Neural cell (in vitro differentiated cells): ENCODE measurements at regions not wholly inside any gene's neighbourhood (a gene's known extent, or its start where the extent isn't known, plus 50 kb on each side); places are given as distances from the start of the nearest gene placed in this dataset.

Experiments
- EP300 ChIP-seq: fragments of 450-650 bp; conservative IDR thresholded peaks from 2 replicates; pipeline ENCODE4 v1.6.1; 2014; ENCODE audit warnings: antibody characterized with exemption, mild to moderate bottlenecking, moderate library complexity; ENCODE audit not compliant: poor library complexity, severe bottlenecking
- EZH2 ChIP-seq: fragments of 200-600, 300-800 bp; shearing (Covaris generic), sonication (generic); IDR thresholded peaks from 2 replicates; pipeline ENCODE4 v1.6.1; 2014; ENCODE audit warnings: antibody characterized with exemption, low read length, borderline replicate concordance, mild to moderate bottlenecking; ENCODE audit not compliant: insufficient read depth, poor library complexity, severe bottlenecking
- POLR2AphosphoS5 ChIP-seq: IDR thresholded peaks from 2 replicates; pipeline ENCODE4 v1.6.1; 2012
- RAD21 ChIP-seq: fragments of 450-650 bp; conservative IDR thresholded peaks from 2 replicates; pipeline ENCODE4 v1.6.1; 2014; ENCODE audit warnings: antibody characterized with exemption, mild to moderate bottlenecking, moderate library complexity
- SMC3 ChIP-seq: fragments of 450-650 bp; conservative IDR thresholded peaks from 2 replicates; pipeline ENCODE4 v1.6.1; 2014; ENCODE audit warnings: antibody characterized with exemption, mild to moderate bottlenecking, moderate library complexity; ENCODE audit not compliant: poor library complexity
- TAF1 ChIP-seq: IDR thresholded peaks from 2 replicates; pipeline ENCODE4 v1.6.1; 2012; ENCODE audit warnings: low read depth
- TF ChIP-seq, protein P1 (sequence below): fragments of 450-650 bp; IDR thresholded peaks from 2 replicates; pipeline ENCODE4 v1.5.1; 2014; ENCODE audit warnings: antibody characterized with exemption, mild to moderate bottlenecking, moderate library complexity; ENCODE audit not compliant: poor library complexity, severe bottlenecking

DNA sequence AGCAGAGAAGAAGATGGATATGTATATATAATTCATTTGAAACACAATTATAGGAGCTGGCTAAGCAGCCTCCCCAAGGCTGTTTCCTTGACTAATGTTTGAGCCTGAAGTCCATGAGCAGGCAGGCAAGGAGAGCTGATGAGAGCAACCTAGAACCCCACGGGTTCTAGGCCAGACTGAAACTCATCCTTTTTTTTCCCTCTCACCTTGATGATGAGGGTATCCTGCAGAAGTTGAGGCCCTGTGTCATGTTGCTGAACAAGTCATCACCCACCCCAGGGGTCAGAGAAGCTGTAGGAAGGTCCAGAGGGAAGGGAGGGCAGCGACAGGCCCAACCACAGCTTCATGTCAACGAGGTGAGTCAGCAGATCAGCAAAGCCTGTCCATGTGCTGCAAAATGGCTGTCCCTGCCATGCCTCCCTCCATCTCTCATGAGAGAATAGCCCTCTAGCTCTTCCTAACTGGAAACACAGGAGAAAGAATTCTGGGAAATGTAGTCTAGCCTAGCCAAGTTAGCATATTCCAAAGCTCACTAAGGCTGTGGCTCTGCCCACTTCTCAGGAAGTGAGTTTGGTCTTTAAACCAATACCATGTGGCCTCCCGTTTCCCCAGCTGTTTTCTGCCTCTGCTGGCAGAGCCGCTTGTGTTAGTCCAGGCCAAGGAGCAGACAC lies 91.3 kb upstream of the DTNBP1 start:
- no peak for TF ChIP-seq SMC3
- no peak for TF ChIP-seq POLR2AphosphoS5
- TF ChIP-seq EZH2, result no peak
- TF ChIP-seq, protein P1, sequence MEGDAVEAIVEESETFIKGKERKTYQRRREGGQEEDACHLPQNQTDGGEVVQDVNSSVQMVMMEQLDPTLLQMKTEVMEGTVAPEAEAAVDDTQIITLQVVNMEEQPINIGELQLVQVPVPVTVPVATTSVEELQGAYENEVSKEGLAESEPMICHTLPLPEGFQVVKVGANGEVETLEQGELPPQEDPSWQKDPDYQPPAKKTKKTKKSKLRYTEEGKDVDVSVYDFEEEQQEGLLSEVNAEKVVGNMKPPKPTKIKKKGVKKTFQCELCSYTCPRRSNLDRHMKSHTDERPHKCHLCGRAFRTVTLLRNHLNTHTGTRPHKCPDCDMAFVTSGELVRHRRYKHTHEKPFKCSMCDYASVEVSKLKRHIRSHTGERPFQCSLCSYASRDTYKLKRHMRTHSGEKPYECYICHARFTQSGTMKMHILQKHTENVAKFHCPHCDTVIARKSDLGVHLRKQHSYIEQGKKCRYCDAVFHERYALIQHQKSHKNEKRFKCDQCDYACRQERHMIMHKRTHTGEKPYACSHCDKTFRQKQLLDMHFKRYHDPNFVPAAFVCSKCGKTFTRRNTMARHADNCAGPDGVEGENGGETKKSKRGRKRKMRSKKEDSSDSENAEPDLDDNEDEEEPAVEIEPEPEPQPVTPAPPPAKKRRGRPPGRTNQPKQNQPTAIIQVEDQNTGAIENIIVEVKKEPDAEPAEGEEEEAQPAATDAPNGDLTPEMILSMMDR, result no peak
- TF ChIP-seq TAF1, result no peak
- TF ChIP-seq EP300, result no peak
- no peak for TF ChIP-seq RAD21
